Trophoblast cell (in vitro differentiated cells and primary cell): ENCODE measurements at regions not wholly inside any gene's neighbourhood (a gene's known extent, or its start where the extent isn't known, plus 50 kb on each side); places are given as distances from the start of the nearest gene placed in this dataset.

Experiments
- DNase-seq, 2 donors: peaks; one replicate each; pipeline ENCODE4 v3.0.0-alpha.2; 2016
- H2AFZ ChIP-seq: 2 replicates; pipeline ENCODE4 v1.6.1; 2013; ENCODE audit warnings: low read length, moderate library complexity, mild to moderate bottlenecking; ENCODE audit not compliant: insufficient read depth, poor library complexity
- H2AK5ac ChIP-seq: 2 replicates; pipeline ENCODE4 v1.6.1; 2013; ENCODE audit warnings: mild to moderate bottlenecking, low read length
- H2BK120ac ChIP-seq: 2 replicates; pipeline ENCODE4 v1.6.1; 2013; ENCODE audit warnings: low read length, mild to moderate bottlenecking, moderate library complexity; ENCODE audit not compliant: insufficient read depth, poor library complexity
- H2BK12ac ChIP-seq: 2 replicates; pipeline ENCODE4 v1.6.1; 2013; ENCODE audit warnings: mild to moderate bottlenecking, low read length, moderate library complexity
- H2BK5ac ChIP-seq: 2 replicates; pipeline ENCODE4 v1.6.1; 2013; ENCODE audit warnings: low read length, low read depth, moderate library complexity, mild to moderate bottlenecking; ENCODE audit not compliant: poor library complexity
- H3K14ac ChIP-seq: 2 replicates; pipeline ENCODE4 v1.6.1; 2013; ENCODE audit warnings: mild to moderate bottlenecking, low read length
- H3K18ac ChIP-seq: 2 replicates; pipeline ENCODE4 v1.6.1; 2013; ENCODE audit warnings: mild to moderate bottlenecking, low read length
- H3K23ac ChIP-seq: 2 replicates; pipeline ENCODE4 v1.6.1; 2013; ENCODE audit warnings: low read length
- H3K27ac ChIP-seq: 2 replicates; pipeline ENCODE4 v1.5.1; 2013; ENCODE audit warnings: low read depth, mild to moderate bottlenecking, inconsistent platforms, low read length, moderate library complexity
- H3K27me3 ChIP-seq: 2 replicates; pipeline ENCODE4 v1.6.1; 2013; ENCODE audit warnings: inconsistent platforms, mild to moderate bottlenecking, low read length, moderate library complexity; ENCODE audit not compliant: insufficient read depth
- H3K36me3 ChIP-seq, 2 experiments: 1 replicate in 1 of 2; 2 replicates in 1 of 2; pipeline ENCODE4 v1.6.1; 2013; ENCODE audit warnings: low read length in 2 of 2, mild to moderate bottlenecking in 2 of 2, moderate library complexity in 1 of 2; ENCODE audit not compliant: insufficient read depth in 2 of 2, control insufficient read depth in 1 of 2
- H3K4ac ChIP-seq: 2 replicates; pipeline ENCODE4 v1.6.1; 2013; ENCODE audit warnings: low read depth, mild to moderate bottlenecking, low read length, moderate library complexity
- H3K4me1 ChIP-seq, 2 experiments: 1 replicate in 1 of 2; 2 replicates in 1 of 2; pipeline ENCODE4 v1.6.1; 2013; ENCODE audit warnings: low read length in 2 of 2, mild to moderate bottlenecking in 2 of 2, moderate library complexity in 1 of 2; ENCODE audit not compliant: insufficient read depth in 2 of 2, control insufficient read depth in 1 of 2
- H3K4me2 ChIP-seq: 2 replicates; pipeline ENCODE4 v1.6.1; 2013; ENCODE audit warnings: inconsistent platforms, mild to moderate bottlenecking, low read length, moderate library complexity
- H3K4me3 ChIP-seq: 2 replicates; pipeline ENCODE4 v1.5.1; 2013; ENCODE audit warnings: mild to moderate bottlenecking, low read depth, low read length, inconsistent platforms
- H3K79me1 ChIP-seq: one replicate; pipeline ENCODE4 v1.6.1; 2013; ENCODE audit warnings: low read length
- H3K79me2 ChIP-seq: 2 replicates; pipeline ENCODE4 v1.6.1; 2013; ENCODE audit warnings: low read length, mild to moderate bottlenecking; ENCODE audit not compliant: control insufficient read depth, insufficient read depth, poor library complexity
- H3K9ac ChIP-seq: 2 replicates; pipeline ENCODE4 v1.6.1; 2013; ENCODE audit warnings: mild to moderate bottlenecking, low read length
- H3K9me3 ChIP-seq: 2 replicates; pipeline ENCODE4 v1.6.1; 2013; ENCODE audit warnings: low read depth, mild to moderate bottlenecking, control low read depth, inconsistent platforms, low read length; ENCODE audit not compliant: insufficient read depth
- H4K12ac ChIP-seq: 2 replicates; pipeline ENCODE4 v1.6.1; 2013; ENCODE audit warnings: low read depth, mild to moderate bottlenecking, low read length, moderate library complexity
- H4K8ac ChIP-seq: 2 replicates; pipeline ENCODE4 v1.6.1; 2013; ENCODE audit warnings: low read depth, mild to moderate bottlenecking, low read length, moderate library complexity
- H4K91ac ChIP-seq: one replicate; pipeline ENCODE4 v1.6.1; 2013; ENCODE audit warnings: low read depth, mild to moderate bottlenecking, low read length, moderate library complexity
- WGBS: extraction: QIAGEN DNeasy Blood & Tissue Kit; methylation state at CpG from one replicate; pipeline ENCODE4 v1.1.7; 2013; ENCODE audit warnings: missing lambda C conversion rate; ENCODE audit not compliant: insufficient read length, insufficient coverage; ENCODE audit errors: extremely low coverage; 5-methylcytosine and 5-hydroxymethylcytosine counted together

- H2BK12ac ChIP-seq: no peak overlapping the region
- no peak overlapping the region for H3K4ac ChIP-seq
- no peak for DNase-seq
- no peak overlapping the region for H3K4me2 ChIP-seq
- H2BK5ac ChIP-seq: no peak overlapping the region
- no peaks in the 10 kb centered on the region for H3K27me3 ChIP-seq
- no peak overlapping the region for H3K18ac ChIP-seq
- no peaks in the 10 kb centered on the region for H3K79me2 ChIP-seq
- peaks cover 0 to 1% of the 10 kb centered on the region in 2 experiments for H3K4me1 ChIP-seq
- H3K23ac ChIP-seq: no peak overlapping the region
- no peak overlapping the region for H3K27ac ChIP-seq
- no peak overlapping the region for H4K91ac ChIP-seq
- no peak overlapping the region for H3K9ac ChIP-seq
- WGBS: no CpG with 5 or more reads among the region's 4 CpGs
- H3K14ac ChIP-seq: no peak overlapping the region
- H3K79me1 ChIP-seq: no peaks in the 10 kb centered on the region
- H3K9me3 ChIP-seq: no peaks in the 10 kb centered on the region
- no peak overlapping the region for H4K8ac ChIP-seq
- no peak overlapping the region for H2BK120ac ChIP-seq
- H2AK5ac ChIP-seq: no peak overlapping the region
- H2AFZ ChIP-seq: no peak overlapping the region
- H3K4me3 ChIP-seq: no peak overlapping the region
- no peaks in the 10 kb centered on the region for H3K36me3 ChIP-seq
- H4K12ac ChIP-seq: no peak overlapping the region
Measured at GRCh38 chr1:87844251-87844650, 515.6 kb downstream of the LMO4 start.

- Histone ChIP-seq H3K79me1 (no peaks in the 10 kb centered on the region), H3K4ac (no peak overlapping the region), H3K36me3 (no peaks in the 10 kb centered on the region), H3K27me3 (no peaks in the 10 kb centered on the region), H2BK120ac (no peak overlapping the region), H3K14ac (no peak overlapping the region), H3K23ac (no peak overlapping the region), H3K4me1 (no peaks in the 10 kb centered on the region), H4K8ac (no peak overlapping the region), H3K27ac (no peak overlapping the region), H3K18ac (no peak overlapping the region), H2BK12ac (no peak overlapping the region), H2AFZ (no peak overlapping the region), H3K9me3 (no peaks in the 10 kb centered on the region), H3K4me3 (no peak overlapping the region), H3K4me2 (no peak overlapping the region), H3K79me2 (no peaks in the 10 kb centered on the region), H4K12ac (no peak overlapping the region), H2AK5ac (no peak overlapping the region), H2BK5ac (no peak overlapping the region), H3K9ac (no peak overlapping the region), H4K91ac (no peak overlapping the region)
- no peak for DNase-seq
- WGBS: no CpG with 5 or more reads among the region's 5 CpGs
Measured at GRCh38 chr1:87851490-87851889, 522.8 kb downstream of the LMO4 start.

DNA sequence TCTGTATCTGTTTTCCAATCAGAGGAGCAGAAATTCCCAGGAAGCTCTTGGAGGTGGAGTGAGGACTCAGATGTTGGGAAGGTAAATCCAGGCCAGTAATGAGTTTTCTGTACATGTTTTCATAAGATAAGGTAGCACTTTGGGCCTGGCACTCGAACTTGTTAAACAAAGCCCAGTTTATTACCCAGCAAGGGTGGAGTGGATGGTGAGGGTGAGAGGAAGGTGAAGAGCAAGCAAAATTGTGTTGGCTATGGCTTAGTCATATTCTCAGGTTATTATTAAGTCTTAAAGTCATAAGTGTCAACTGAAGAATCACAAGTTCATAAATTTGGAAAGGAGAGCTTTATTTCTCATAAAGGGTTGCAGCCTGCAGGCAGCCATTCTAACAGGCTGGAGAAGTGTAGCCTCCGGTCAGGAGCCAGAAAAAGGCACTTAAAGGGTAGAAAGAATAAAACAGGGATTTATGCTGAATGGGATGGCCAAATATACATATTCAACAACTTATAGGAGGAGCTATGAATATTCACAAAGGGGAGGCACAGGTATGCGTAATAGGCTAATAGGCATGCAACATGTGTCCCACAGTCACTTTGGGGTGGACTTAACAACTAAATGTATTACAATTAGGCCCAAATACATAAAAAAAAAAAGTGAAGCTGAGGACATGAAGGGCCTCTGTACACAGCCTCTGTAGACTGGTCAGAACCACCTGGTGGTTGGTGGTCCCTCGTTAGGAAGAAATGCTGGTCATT, 523.9 kb downstream of the LMO4 start:
- DNase-seq: no peak
- no peaks in the 10 kb centered on the region for H3K27me3 ChIP-seq
- H3K27ac ChIP-seq: no peak overlapping the region
- H2BK12ac ChIP-seq: no peak overlapping the region
- no peak overlapping the region for H3K18ac ChIP-seq
- no peak overlapping the region for H2AFZ ChIP-seq
- no peak overlapping the region for H3K14ac ChIP-seq
- H3K4me2 ChIP-seq: no peak overlapping the region
- H3K23ac ChIP-seq: no peak overlapping the region
- WGBS: no CpG with 5 or more reads among the region's 4 CpGs
- no peak overlapping the region for H4K91ac ChIP-seq
- no peak overlapping the region for H2AK5ac ChIP-seq
- H4K8ac ChIP-seq: no peak overlapping the region
- no peak overlapping the region for H3K9ac ChIP-seq
- H4K12ac ChIP-seq: no peak overlapping the region
- H3K4me1 ChIP-seq: no peaks in the 10 kb centered on the region
- no peaks in the 10 kb centered on the region for H3K79me1 ChIP-seq
- no peaks in the 10 kb centered on the region for H3K9me3 ChIP-seq
- no peak overlapping the region for H2BK120ac ChIP-seq
- no peak overlapping the region for H3K4me3 ChIP-seq
- no peaks in the 10 kb centered on the region for H3K79me2 ChIP-seq
- no peak overlapping the region for H3K4ac ChIP-seq
- no peaks in the 10 kb centered on the region for H3K36me3 ChIP-seq
- H2BK5ac ChIP-seq: no peak overlapping the region

GRCh38 chr1:87853576-87854351, 525.1 kb downstream of the LMO4 start:
- Histone ChIP-seq H4K91ac (no peak overlapping the region), H3K27ac (no peak overlapping the region), H4K12ac (no peak overlapping the region), H2AFZ (no peak overlapping the region), H3K79me2 (no peaks in the 10 kb centered on the region), H3K9me3 (no peaks in the 10 kb centered on the region), H3K36me3 (no peaks in the 10 kb centered on the region), H3K18ac (no peak overlapping the region), H2AK5ac (no peak overlapping the region), H3K4ac (no peak overlapping the region), H3K9ac (no peak overlapping the region), H3K4me2 (no peak overlapping the region), H3K14ac (no peak overlapping the region), H3K79me1 (no peaks in the 10 kb centered on the region), H3K4me1 (no peaks in the 10 kb centered on the region), H2BK12ac (no peak overlapping the region), H4K8ac (no peak overlapping the region), H2BK5ac (no peak overlapping the region), H2BK120ac (no peak overlapping the region), H3K27me3 (no peaks in the 10 kb centered on the region), H3K23ac (no peak overlapping the region), H3K4me3 (no peak overlapping the region)
- DNase-seq: no peak
- WGBS: 100% methylated on average over 1 of the region's 5 CpGs
